Kidney (tissue), 13 donors: ENCODE measurements at regions not wholly inside any gene's neighbourhood (a gene's known extent, or its start where the extent isn't known, plus 50 kb on each side); places are given as distances from the start of the nearest gene placed in this dataset.
A peak's percentile ranks its signal among the peaks of the same experiment; 100 is the strongest.
"Not testable (repeated sequence)": the region's sequence is repeated elsewhere in the genome, so short reads cannot be mapped to it uniquely, and the experiment has no call there.

ENCODE experiments used
- DNase-seq, 5 donors: peaks; one replicate each; pipeline ENCODE4 v3.0.0-alpha.2; 2013 to 2020
- FAIRE-seq: peaks from 2 replicates; lab custom pipeline; 2012; peaks lifted over from hg19 to GRCh38; lab: Jason Lieb, UNC
- H3K27ac ChIP-seq, 2 donors: one replicate each; pipeline ENCODE4 v1.7.0; 2013; ENCODE audit warnings: low read depth in 2 of 2, low read length in 2 of 2, inconsistent platforms in 1 of 2
- H3K27me3 ChIP-seq: one replicate; pipeline ENCODE4 v1.7.1; 2013; ENCODE audit warnings: low read length, inconsistent platforms; ENCODE audit not compliant: control insufficient read depth, insufficient read depth
- H3K36me3 ChIP-seq, 3 donors: one replicate each; pipeline versions ENCODE4 v1.7.0 to v1.7.1; 2013; ENCODE audit warnings: low read length in 3 of 3, control low read depth in 1 of 3, inconsistent platforms in 1 of 3; ENCODE audit not compliant: insufficient read depth in 3 of 3, control insufficient read depth in 2 of 3
- H3K4me1 ChIP-seq, 3 donors: one replicate each; pipeline versions ENCODE4 v1.7.0 to v1.7.1; 2013; ENCODE audit warnings: low read length in 3 of 3, inconsistent platforms in 1 of 3, low read depth in 1 of 3; ENCODE audit not compliant: control insufficient read depth in 2 of 3, insufficient read depth in 2 of 3
- H3K4me3 ChIP-seq, 3 donors: one replicate each; pipeline versions ENCODE4 v1.7.0 to v1.8.1; 2013; ENCODE audit warnings: low read length in 3 of 3, control low read depth in 1 of 3, inconsistent platforms in 1 of 3
- H3K9ac ChIP-seq, 3 donors: one replicate each; pipeline versions ENCODE4 v1.7.0 to v1.7.1; 2013; ENCODE audit warnings: low read length in 3 of 3, control low read depth in 1 of 3, inconsistent platforms in 1 of 3
- H3K9me3 ChIP-seq, 3 donors: one replicate each; pipeline versions ENCODE4 v1.7.0 to v1.7.1; 2013; ENCODE audit warnings: low read length in 3 of 3, control low read depth in 1 of 3, inconsistent platforms in 1 of 3; ENCODE audit not compliant: control insufficient read depth in 2 of 3, insufficient read depth in 1 of 3
- CTCF ChIP-seq: IDR thresholded peaks from 3 replicates; pipeline ENCODE4 v1.5.1; 2012; ENCODE audit warnings: mild to moderate bottlenecking, moderate library complexity, borderline replicate concordance; ENCODE audit not compliant: insufficient read depth; ENCODE audit errors: extremely low read depth
- intact Hi-C: fragments of 100-400 bp; cut with DNase I; formaldehyde crosslinking; loops from one replicate; pipeline ENCODE4 v1.11.1; 2022
- donor health status: control.
- donor health status: control.
- donor health status: control.
- donor health status: control.
- donor health status: control.
- donor health status: DM: yes; HTN: yes; CAD: no.
- donor health status: Normal renal cell carcinoma (clear cell type).

GRCh38 chr15:26115229-26115943 lies 252.3 kb upstream of the ATP10A start:
- intact Hi-C loops: no loop called here
- H3K36me3 ChIP-seq: no peaks in the 10 kb centered on the region
- no peak for TF ChIP-seq CTCF
- no peaks in the 10 kb centered on the region for H3K27me3 ChIP-seq
- no peak overlapping the region for H3K4me3 ChIP-seq
- H3K9ac ChIP-seq: no peak overlapping the region
- no peaks in the 10 kb centered on the region for H3K9me3 ChIP-seq
- no peak overlapping the region for H3K27ac ChIP-seq
- FAIRE-seq (peak; percentile 42), DNase-seq (no peak)
- no peaks in the 10 kb centered on the region for H3K4me1 ChIP-seq

GRCh38 chr15:26114128-26114527 lies 251.0 kb upstream of the ATP10A start:
- H3K27ac ChIP-seq, H3K9me3 ChIP-seq, FAIRE-seq, intact Hi-C loops, H3K4me3 ChIP-seq, DNase-seq, H3K9ac ChIP-seq, H3K27me3 ChIP-seq, H3K36me3 ChIP-seq, H3K4me1 ChIP-seq: not testable (repeated sequence)

GRCh38 chr15:26113296-26113695 lies 250.2 kb upstream of the ATP10A start:
- FAIRE-seq (no peak), DNase-seq (no peak)
- TF ChIP-seq CTCF: no peak

GRCh38 chr15:26109203-26109602 lies 246.1 kb upstream of the ATP10A start:
- intact Hi-C loops: no loop called here
- Histone ChIP-seq H3K4me3 (no peak overlapping the region), H3K9ac (no peak overlapping the region), H3K27ac (no peak overlapping the region), H3K4me1 (no peaks in the 10 kb centered on the region), H3K36me3 (no peaks in the 10 kb centered on the region), H3K27me3 (no peaks in the 10 kb centered on the region), H3K9me3 (peaks cover 0 to 4% (median 0%) of the 10 kb centered on the region in 3 donors)
- DNase-seq (no peak), FAIRE-seq (no peak)
- no peak for TF ChIP-seq CTCF

More at GRCh38 chr15:26113296-26113695, 250.2 kb upstream of the ATP10A start:
- H3K4me3 ChIP-seq: no peak overlapping the region
- H3K9ac ChIP-seq: no peak overlapping the region
- H3K27ac ChIP-seq: no peak overlapping the region
- no peaks in the 10 kb centered on the region for H3K27me3 ChIP-seq
- no peaks in the 10 kb centered on the region for H3K36me3 ChIP-seq
- H3K9me3 ChIP-seq: no peaks in the 10 kb centered on the region
- no peaks in the 10 kb centered on the region for H3K4me1 ChIP-seq
- intact Hi-C loops: no loop called here
